Endothelial cell of umbilical vein (primary cell): ENCODE measurements at regions not wholly inside any gene's neighbourhood (a gene's known extent, or its start where the extent isn't known, plus 50 kb on each side); places are given as distances from the start of the nearest gene placed in this dataset.

ENCODE experiments used
- BruUV-seq: library from RNA; stranded (reverse); fragments of 400-500 nt; replicated peaks from 2 replicates; lab custom pipeline; 2021; lab: Mats Ljungman, UMichigan
- CTCF ChIA-PET: fragments of 300-600, 350-600 bp; sonication (Branson Sonifier 250); formaldehyde crosslinking; loops from one replicate; lab custom pipeline; 2021; ENCODE audit warnings: antibody characterized with exemption, inconsistent platforms; lab: Charles Lee
- POLR2A ChIA-PET: fragments of 300-600, 350-600 bp; sonication (Branson Sonifier 250); formaldehyde crosslinking; loops from one replicate; lab custom pipeline; 2021; ENCODE audit warnings: antibody characterized with exemption, inconsistent platforms; lab: Charles Lee
- DNase-seq: peaks from one replicate; pipeline ENCODE4 v3.0.0-alpha.2; 2011; ENCODE audit warnings: low read depth, low spot score
- FAIRE-seq: peaks from 2 replicates; lab custom pipeline; 2011; peaks lifted over from hg19 to GRCh38; lab: Jason Lieb, UNC
- H2AFZ ChIP-seq: 2 replicates; pipeline ENCODE4 v1.6.0; 2012; ENCODE audit warnings: low read depth, low read length, control low read depth, inconsistent platforms
- H3K27ac ChIP-seq: 2 replicates; pipeline ENCODE4 v1.5.1; 2011; ENCODE audit warnings: low read depth, mild to moderate bottlenecking, control low read depth, low read length, moderate library complexity; ENCODE audit not compliant: insufficient read depth
- H3K27me3 ChIP-seq, 2 experiments: 2 replicates each; pipeline versions ENCODE4 v1.6.0 to v1.6.1; 2011; ENCODE audit warnings: low read length in 2 of 2, mixed read lengths in 1 of 2; ENCODE audit not compliant: control insufficient read depth in 2 of 2, insufficient read depth in 2 of 2
- H3K36me3 ChIP-seq, 2 experiments: 2 replicates in 1 of 2; 3 replicates in 1 of 2; pipeline ENCODE4 v1.5.1; 2011; ENCODE audit warnings: low read length in 2 of 2, mild to moderate bottlenecking in 1 of 2, moderate library complexity in 1 of 2; ENCODE audit not compliant: control insufficient read depth in 2 of 2, insufficient read depth in 2 of 2; ENCODE audit errors: extremely low read depth in 1 of 2
- H3K4me1 ChIP-seq: 3 replicates; pipeline ENCODE4 v1.5.1; 2011; ENCODE audit warnings: mild to moderate bottlenecking, low read length; ENCODE audit not compliant: control insufficient read depth, insufficient read depth; ENCODE audit errors: extremely low read depth
- H3K4me2 ChIP-seq: 2 replicates; pipeline ENCODE4 v1.6.1; 2011; ENCODE audit warnings: low read length, control low read depth, mixed read lengths; ENCODE audit not compliant: insufficient read depth
- H3K4me3 ChIP-seq, 3 experiments: fragments of 200-600 bp in 1 of 3; sonication (generic), shearing (Covaris generic) in 1 of 3; replicated peaks in 1 of 3; 2 replicates each; pipeline ENCODE4 v1.5.1; 2011 to 2016; ENCODE audit warnings: control low read depth in 3 of 3, low read length in 3 of 3, mild to moderate bottlenecking in 2 of 3, inconsistent platforms in 1 of 3, low read depth in 1 of 3, moderate library complexity in 1 of 3; ENCODE audit not compliant: insufficient read depth in 1 of 3
- H3K79me2 ChIP-seq: 2 replicates; pipeline ENCODE4 v1.6.0; 2012; ENCODE audit warnings: low read length, inconsistent platforms; ENCODE audit not compliant: control insufficient read depth, insufficient read depth
- H3K9ac ChIP-seq: replicated peaks from 2 replicates; pipeline ENCODE3; 2011; ENCODE audit warnings: low read length, control low read depth; ENCODE audit not compliant: insufficient read depth; ENCODE audit errors: extremely low read depth
- H3K9me1 ChIP-seq: replicated peaks from 3 replicates; pipeline ENCODE4 v1.6.0; 2011; ENCODE audit warnings: mild to moderate bottlenecking, low read length; ENCODE audit not compliant: control insufficient read depth, insufficient read depth; ENCODE audit errors: extremely low read depth
- H3K9me3 ChIP-seq: replicated peaks from 2 replicates; pipeline ENCODE4 v1.5.1; 2012; ENCODE audit warnings: low read length, inconsistent platforms; ENCODE audit not compliant: control insufficient read depth, insufficient read depth
- H4K20me1 ChIP-seq: replicated peaks from 2 replicates; pipeline ENCODE3; 2011; ENCODE audit warnings: mild to moderate bottlenecking, low read length; ENCODE audit not compliant: control insufficient read depth, insufficient read depth; ENCODE audit errors: extremely low read depth
- EZH2 ChIP-seq: IDR thresholded peaks from 2 replicates; pipeline ENCODE4 v1.6.1; 2012; ENCODE audit warnings: borderline replicate concordance, low read depth, mild to moderate bottlenecking, moderate library complexity, low read length, inconsistent platforms; ENCODE audit not compliant: severe bottlenecking
- FOS ChIP-seq: IDR thresholded peaks from 2 replicates; pipeline ENCODE4 v1.6.1; 2011; ENCODE audit warnings: mild to moderate bottlenecking, low read length, moderate library complexity, borderline replicate concordance; ENCODE audit not compliant: insufficient read depth
- GATA2 ChIP-seq: IDR thresholded peaks from 2 replicates; pipeline ENCODE4 v1.7.0; 2011; ENCODE audit warnings: low read depth, mild to moderate bottlenecking, moderate library complexity, mixed read lengths, low read length; ENCODE audit not compliant: insufficient read length, insufficient read depth
- JUN ChIP-seq: IDR thresholded peaks from 2 replicates; pipeline ENCODE4 v1.6.1; 2011; ENCODE audit warnings: borderline replicate concordance, low read depth; ENCODE audit not compliant: insufficient read length, insufficient read depth
- MAX ChIP-seq: IDR thresholded peaks from 2 replicates; pipeline ENCODE4 v1.6.1; 2011; ENCODE audit not compliant: insufficient read depth, insufficient read length
- MYC ChIP-seq: IDR thresholded peaks from one replicate; pipeline ENCODE4 v1.6.1; 2011; ENCODE audit warnings: mild to moderate bottlenecking, low read depth, low read length
- POLR2A ChIP-seq: IDR thresholded peaks from 2 replicates; pipeline ENCODE4 v1.6.1; 2012; ENCODE audit warnings: low read depth, mild to moderate bottlenecking, control low read depth, low read length
- POLR2AphosphoS5 ChIP-seq: IDR thresholded peaks from 2 replicates; pipeline ENCODE4 v1.6.1; 2012; ENCODE audit warnings: low read depth, mild to moderate bottlenecking, control low read depth, low read length, moderate library complexity; ENCODE audit not compliant: insufficient read depth
- dilution Hi-C: fragments of 300-500 bp; cut with MboI; formaldehyde crosslinking; loops from one replicate; pipeline ENCODE4 v1.15.0; 2019; ENCODE audit warnings: low sequenced_read_pairs; ENCODE audit not compliant: extremely low pct_ligation_motif_present
- intact Hi-C: fragments of 100-400 bp; cut with micrococcal nuclease; formaldehyde crosslinking; loops from one replicate; pipeline ENCODE4 v1.10.0; 2022
- TF ChIP-seq, protein P1 (sequence below), 2 donors: IDR thresholded peaks; 1 replicate in 1 of 2; 2 replicates in 1 of 2; pipeline ENCODE4 v1.5.1; 2011; ENCODE audit warnings: low read length in 2 of 2, mild to moderate bottlenecking in 2 of 2, moderate library complexity in 2 of 2, control low read depth in 1 of 2, inconsistent platforms in 1 of 2, low read depth in 1 of 2; ENCODE audit not compliant: insufficient read depth in 1 of 2; ENCODE audit errors: extremely low read depth in 1 of 2

DNA sequence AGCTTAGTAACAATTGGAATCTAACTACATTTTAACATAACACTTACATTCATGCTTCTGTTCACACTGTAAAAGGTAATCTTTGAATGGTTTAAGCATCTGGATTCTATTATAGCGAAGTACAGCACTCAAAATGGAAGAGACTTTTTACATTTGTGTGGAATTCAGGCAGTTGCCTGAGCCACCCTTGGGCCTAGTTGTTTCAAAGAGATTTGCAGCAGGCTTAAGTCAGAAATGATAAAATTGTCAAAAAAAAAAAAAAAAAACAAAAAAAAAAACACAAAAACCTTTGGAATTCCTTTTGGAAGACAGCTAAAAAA is 199.9 kb downstream of the LYPLAL1 start:
- Histone ChIP-seq H4K20me1 (no peaks in the 10 kb centered on the region), H3K4me2 (no peak overlapping the region), H3K4me1 (no peaks in the 10 kb centered on the region), H3K4me3 (no peak overlapping the region), H3K27ac (no peak overlapping the region), H3K36me3 (no peaks in the 10 kb centered on the region), H3K9me3 (no peaks in the 10 kb centered on the region), H3K27me3 (no peaks in the 10 kb centered on the region), H3K9ac (no peak overlapping the region), H3K79me2 (no peaks in the 10 kb centered on the region), H3K9me1 (no peaks in the 10 kb centered on the region), H2AFZ (no peak overlapping the region)
- TF ChIP-seq EZH2: no peak
- TF ChIP-seq POLR2AphosphoS5: no peak
- no peak for TF ChIP-seq MYC
- TF ChIP-seq FOS: no peak
- no peak for TF ChIP-seq POLR2A
- TF ChIP-seq, protein P1, sequence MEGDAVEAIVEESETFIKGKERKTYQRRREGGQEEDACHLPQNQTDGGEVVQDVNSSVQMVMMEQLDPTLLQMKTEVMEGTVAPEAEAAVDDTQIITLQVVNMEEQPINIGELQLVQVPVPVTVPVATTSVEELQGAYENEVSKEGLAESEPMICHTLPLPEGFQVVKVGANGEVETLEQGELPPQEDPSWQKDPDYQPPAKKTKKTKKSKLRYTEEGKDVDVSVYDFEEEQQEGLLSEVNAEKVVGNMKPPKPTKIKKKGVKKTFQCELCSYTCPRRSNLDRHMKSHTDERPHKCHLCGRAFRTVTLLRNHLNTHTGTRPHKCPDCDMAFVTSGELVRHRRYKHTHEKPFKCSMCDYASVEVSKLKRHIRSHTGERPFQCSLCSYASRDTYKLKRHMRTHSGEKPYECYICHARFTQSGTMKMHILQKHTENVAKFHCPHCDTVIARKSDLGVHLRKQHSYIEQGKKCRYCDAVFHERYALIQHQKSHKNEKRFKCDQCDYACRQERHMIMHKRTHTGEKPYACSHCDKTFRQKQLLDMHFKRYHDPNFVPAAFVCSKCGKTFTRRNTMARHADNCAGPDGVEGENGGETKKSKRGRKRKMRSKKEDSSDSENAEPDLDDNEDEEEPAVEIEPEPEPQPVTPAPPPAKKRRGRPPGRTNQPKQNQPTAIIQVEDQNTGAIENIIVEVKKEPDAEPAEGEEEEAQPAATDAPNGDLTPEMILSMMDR (IDR thresholded peaks at IDR 0.05; ENCODE audit: extremely low read depth in 1 of 2, insufficient read depth in 1 of 2, low read depth in 1 of 2, low read length in 2 of 2): no peak
- TF ChIP-seq GATA2: no peak
- TF ChIP-seq JUN: no peak
- no peak for TF ChIP-seq MAX
- POLR2A ChIA-PET: no interaction called here
- no TSS peak for BruUV-seq
- CTCF ChIA-PET: interaction anchor here (1.5 kb wide), 1 partner anchor 12 kb away, joined by 5 read pairs; no protein-coding TSS in a partner anchor
- no peak for DNase-seq
- dilution Hi-C loops (no loop called here), intact Hi-C loops (no loop called here)
- FAIRE-seq: no peak
